ENCODE measurements at regions not wholly inside any gene's neighbourhood (a gene's known extent, or its start where the extent isn't known, plus 50 kb on each side); places are given as distances from the start of the nearest gene placed in this dataset.

- TF ChIP-seq TCF4 (CRISPR knock-in tag; IDR thresholded peaks at IDR 0.05; ENCODE audit: borderline replicate concordance) = no peak
- no peak for TF ChIP-seq ARNTL (CRISPR knock-in tag; IDR thresholded peaks at IDR 0.05; ENCODE audit: borderline replicate concordance, low read depth)
- TF ChIP-seq CSDC2 (CRISPR knock-in tag; IDR thresholded peaks at IDR 0.05) = no peak
- TF ChIP-seq ESRRG (CRISPR knock-in tag; IDR thresholded peaks at IDR 0.05) = no peak
- TF ChIP-seq ZNF70 (CRISPR knock-in tag; IDR thresholded peaks at IDR 0.05) = no peak
These were observed 462.6 kb downstream of the CENPC start for GRCh38 chr4:67082746-67083145.
